Liver (tissue), 7 donors: ENCODE measurements at regions not wholly inside any gene's neighbourhood (a gene's known extent, or its start where the extent isn't known, plus 50 kb on each side); places are given as distances from the start of the nearest gene placed in this dataset.

Experiments used
- DNase-seq: peaks from one replicate; pipeline ENCODE4 v3.0.0-alpha.2; 2017; ENCODE audit warnings: low spot score
- H3K27ac ChIP-seq, 2 donors: one replicate each; pipeline ENCODE4 v1.7.0; 2013; ENCODE audit warnings: inconsistent platforms in 2 of 2, low read length in 2 of 2, control low read depth in 1 of 2, low read depth in 1 of 2, mild to moderate bottlenecking in 1 of 2
- H3K27me3 ChIP-seq, 4 donors: one replicate each; pipeline versions ENCODE4 v1.6.1 to v1.7.0; 2013; ENCODE audit warnings: low read length in 3 of 4, inconsistent platforms in 1 of 4, mild to moderate bottlenecking in 1 of 4, moderate library complexity in 1 of 4; ENCODE audit not compliant: control insufficient read depth in 4 of 4, insufficient read depth in 4 of 4
- H3K36me3 ChIP-seq, 4 donors: one replicate each; pipeline versions ENCODE4 v1.6.1 to v1.7.0; 2013; ENCODE audit warnings: low read length in 3 of 4, mild to moderate bottlenecking in 3 of 4, low read depth in 1 of 4, moderate library complexity in 1 of 4; ENCODE audit not compliant: control insufficient read depth in 4 of 4, insufficient read depth in 3 of 4
- H3K4me1 ChIP-seq, 4 donors: one replicate each; pipeline versions ENCODE4 v1.6.1 to v1.7.0; 2013; ENCODE audit warnings: low read length in 3 of 4, mild to moderate bottlenecking in 3 of 4, moderate library complexity in 1 of 4; ENCODE audit not compliant: control insufficient read depth in 4 of 4, insufficient read depth in 4 of 4
- H3K4me3 ChIP-seq, 3 donors: one replicate each; pipeline versions ENCODE4 v1.6.1 to v1.7.0; 2013; ENCODE audit warnings: low read length in 3 of 3, control low read depth in 1 of 3, low read depth in 1 of 3, mild to moderate bottlenecking in 1 of 3
- H3K9ac ChIP-seq, 2 donors: one replicate each; pipeline ENCODE4 v1.7.0; 2013; ENCODE audit warnings: low read length in 2 of 2, mild to moderate bottlenecking in 2 of 2, moderate library complexity in 2 of 2, control low read depth in 1 of 2, low read depth in 1 of 2
- H3K9me3 ChIP-seq, 4 donors: one replicate each; pipeline versions ENCODE4 v1.6.1 to v1.7.0; 2013; ENCODE audit warnings: low read length in 3 of 4; ENCODE audit not compliant: control insufficient read depth in 4 of 4
- ATF3 ChIP-seq: IDR thresholded peaks from 2 replicates; pipeline ENCODE4 v1.6.1; 2016; ENCODE audit warnings: antibody characterized with exemption
- EGR1 ChIP-seq, 2 donors: IDR thresholded peaks; 2 replicates each; pipeline ENCODE4 v1.6.1; 2016 to 2018; ENCODE audit warnings: antibody characterized with exemption in 2 of 2, low read depth in 2 of 2
- FOXA1 ChIP-seq: IDR thresholded peaks from 2 replicates; pipeline ENCODE4 v1.6.1; 2016; ENCODE audit warnings: antibody characterized with exemption
- FOXA2 ChIP-seq: IDR thresholded peaks from 2 replicates; pipeline ENCODE4 v1.6.1; 2016; ENCODE audit warnings: antibody characterized with exemption
- GABPA ChIP-seq, 2 donors: IDR thresholded peaks in 1 of 2; conservative IDR thresholded peaks in 1 of 2; 2 replicates each; pipeline ENCODE4 v1.6.1; 2016; ENCODE audit warnings: antibody characterized with exemption in 2 of 2, mild to moderate bottlenecking in 1 of 2, moderate library complexity in 1 of 2
- HNF4A ChIP-seq, 2 donors: conservative IDR thresholded peaks; 2 replicates each; pipeline ENCODE4 v1.6.1; 2016; ENCODE audit warnings: antibody characterized with exemption in 2 of 2, mild to moderate bottlenecking in 2 of 2
- HNF4G ChIP-seq: IDR thresholded peaks from 2 replicates; pipeline ENCODE4 v1.6.1; 2016; ENCODE audit warnings: antibody characterized with exemption
- JUND ChIP-seq, 2 donors: IDR thresholded peaks; 2 replicates each; pipeline ENCODE4 v1.6.1; 2016; ENCODE audit warnings: antibody characterized with exemption in 2 of 2
- MAX ChIP-seq: IDR thresholded peaks from 2 replicates; pipeline ENCODE4 v1.6.1; 2016; ENCODE audit warnings: antibody characterized with exemption
- NR2F2 ChIP-seq: IDR thresholded peaks from 2 replicates; pipeline ENCODE4 v1.6.1; 2016; ENCODE audit warnings: antibody characterized with exemption
- RAD21 ChIP-seq, 2 donors: IDR thresholded peaks; 2 replicates each; pipeline ENCODE4 v1.6.1; 2016; ENCODE audit warnings: antibody characterized with exemption in 2 of 2, mild to moderate bottlenecking in 2 of 2
- REST ChIP-seq: IDR thresholded peaks from 2 replicates; pipeline ENCODE4 v1.6.1; 2016; ENCODE audit warnings: antibody characterized with exemption, mild to moderate bottlenecking
- SP1 ChIP-seq: IDR thresholded peaks from 2 replicates; pipeline ENCODE4 v1.6.1; 2018; ENCODE audit warnings: antibody characterized with exemption, mild to moderate bottlenecking
- TAF1 ChIP-seq: conservative IDR thresholded peaks from 2 replicates; pipeline ENCODE4 v1.6.1; 2016; ENCODE audit warnings: antibody characterized with exemption, mild to moderate bottlenecking
- ZBTB33 ChIP-seq: IDR thresholded peaks from 2 replicates; pipeline ENCODE4 v1.6.1; 2016; ENCODE audit warnings: antibody characterized with exemption
- WGBS: extraction: QIAGEN DNeasy Blood & Tissue Kit; methylation state at CpG from one replicate; pipeline ENCODE4 v1.1.7; 2013; 5-methylcytosine and 5-hydroxymethylcytosine counted together
- donor health status: healthy.
- donor health status: healthy.
- donor health status: healthy.
- donor health status: healthy.

- H3K4me1 ChIP-seq, result no peaks in the 10 kb centered on the region
- WGBS, result 80% methylated on average over 13 of the region's 13 CpGs
- H3K27ac ChIP-seq, result no peak overlapping the region
- no peaks in the 10 kb centered on the region for H3K9me3 ChIP-seq
- no peak overlapping the region for H3K9ac ChIP-seq
- TF ChIP-seq NR2F2 (no peak), REST (no peak), HNF4G (no peak)
- peaks cover 0 to 3% (median 0%) of the 10 kb centered on the region in 4 donors for H3K27me3 ChIP-seq
- no peaks in the 10 kb centered on the region for H3K36me3 ChIP-seq
- DNase-seq, result no peak
- no peak overlapping the region for H3K4me3 ChIP-seq
These were observed 470.9 kb upstream of the STXBP6 start for GRCh38 chr14:25520821-25521220.

- H3K9ac ChIP-seq, result no peak overlapping the region
These were observed 468.4 kb upstream of the STXBP6 start for GRCh38 chr14:25518364-25518763.

GRCh38 chr14:25516838-25517237 lies 466.9 kb upstream of the STXBP6 start:
- Histone ChIP-seq H3K4me1 (no peaks in the 10 kb centered on the region), H3K9me3 (no peaks in the 10 kb centered on the region), H3K36me3 (no peaks in the 10 kb centered on the region), H3K27me3 (no peaks in the 10 kb centered on the region), H3K9ac (no peak overlapping the region), H3K27ac (no peak overlapping the region), H3K4me3 (no peak overlapping the region)
- DNase-seq, result no peak
- TF ChIP-seq GABPA (IDR thresholded peaks at IDR 0.05 in 1 of 2, conservative IDR thresholded peaks at IDR 0.05 in 1 of 2), result no peak
- TF ChIP-seq ATF3, result no peak
- TF ChIP-seq HNF4G, result no peak
- no peak for TF ChIP-seq JUND (IDR thresholded peaks at IDR 0.05)
- TF ChIP-seq REST, result no peak
- no peak for TF ChIP-seq TAF1
- no peak for TF ChIP-seq MAX
- TF ChIP-seq HNF4A (conservative IDR thresholded peaks at IDR 0.05), result no peak
- TF ChIP-seq SP1, result no peak
- TF ChIP-seq RAD21 (IDR thresholded peaks at IDR 0.05), result no peak
- no peak for TF ChIP-seq FOXA1
- no peak for TF ChIP-seq FOXA2
- TF ChIP-seq EGR1 (IDR thresholded peaks at IDR 0.05; ENCODE audit: low read depth in 2 of 2), result no peak
- no peak for TF ChIP-seq ZBTB33

More at GRCh38 chr14:25518364-25518763, 468.4 kb upstream of the STXBP6 start:
- TF ChIP-seq EGR1 (IDR thresholded peaks at IDR 0.05; ENCODE audit: low read depth in 2 of 2), result no peak
- Histone ChIP-seq H3K9me3 (no peaks in the 10 kb centered on the region), H3K27me3 (peaks cover 0 to 3% (median 0%) of the 10 kb centered on the region in 4 donors), H3K27ac (no peak overlapping the region), H3K4me1 (no peaks in the 10 kb centered on the region), H3K36me3 (no peaks in the 10 kb centered on the region), H3K4me3 (no peak overlapping the region)
- DNase-seq, result no peak
